Left lung (tissue), 4 donors: ENCODE measurements at regions not wholly inside any gene's neighbourhood (a gene's known extent, or its start where the extent isn't known, plus 50 kb on each side); places are given as distances from the start of the nearest gene placed in this dataset.

ENCODE experiments used
- ATAC-seq: fragments of 200-7000 bp; cut with Tn5 transposase; one replicate; pipeline ENCODE4 v1.9.1; 2020; ENCODE audit warnings: moderate library complexity
- DNase-seq, 4 donors: peaks; one replicate each; pipeline ENCODE4 v3.0.0-alpha.2; 2013 to 2020
- H3K27ac ChIP-seq, 2 donors: fragments of 200-600 bp; sonication (generic) in 1 of 2; one replicate each; pipeline versions ENCODE4 v1.5.0 to v1.8.0; 2020 to 2021
- H3K27me3 ChIP-seq, 2 donors: fragments of 200-600 bp; sonication (generic) in 1 of 2; one replicate each; pipeline versions ENCODE4 v1.5.0 to v1.8.0; 2020 to 2021
- H3K36me3 ChIP-seq, 2 donors: fragments of 200-600 bp; sonication (generic) in 1 of 2; one replicate each; pipeline versions ENCODE4 v1.5.0 to v1.8.0; 2020 to 2021
- H3K4me1 ChIP-seq, 2 donors: fragments of 200-600 bp; one replicate each; pipeline ENCODE4 v1.8.0; 2021
- H3K4me3 ChIP-seq, 2 donors: fragments of 200-600 bp; sonication (generic) in 1 of 2; one replicate each; pipeline versions ENCODE4 v1.5.0 to v1.8.0; 2020 to 2021; ENCODE audit warnings: mild to moderate bottlenecking in 1 of 2
- H3K9me3 ChIP-seq, 2 donors: fragments of 200-600 bp; sonication (generic) in 1 of 2; one replicate each; pipeline versions ENCODE4 v1.5.0 to v1.8.0; 2020 to 2021
- intact Hi-C, 2 donors: fragments of 100-400 bp; cut with DNase I; formaldehyde crosslinking; loops; one replicate each; pipeline versions ENCODE4 v1.11.2 to v1.14.2; 2022
- TF ChIP-seq, protein P1 (sequence below), 2 donors: fragments of 200-600 bp; sonication (generic) in 1 of 2; IDR thresholded peaks; one replicate each; pipeline versions ENCODE4 v1.5.0 to v1.8.0; 2021; ENCODE audit warnings: antibody characterized with exemption in 2 of 2
- donor health status: DM: no; HTN: yes; CAD: no.
- donor health status: DM: no; HTN: no; CAD: no.

DNA sequence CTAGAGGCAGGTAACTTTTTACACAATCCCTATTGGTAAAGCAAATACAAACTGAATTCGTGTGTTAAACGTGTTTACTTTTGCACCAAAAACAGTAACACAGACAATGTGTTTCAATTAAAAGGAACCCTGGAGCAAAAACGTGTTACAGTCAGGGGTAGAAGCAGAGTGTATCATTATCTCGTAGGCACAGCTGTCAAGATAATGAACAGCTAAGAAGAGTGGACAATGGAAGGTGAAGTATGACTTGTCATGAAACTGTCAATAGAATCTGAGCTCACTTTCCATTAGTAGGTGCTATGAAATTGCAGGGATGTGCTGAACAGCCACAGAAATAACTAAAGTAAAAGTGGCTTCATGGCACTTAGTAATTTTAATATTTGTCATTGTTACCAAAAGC is 1229.8 kb upstream of the WWC1 start:
- Histone ChIP-seq H3K27ac (no peak overlapping the region), H3K27me3 (no peaks in the 10 kb centered on the region), H3K4me3 (no peak overlapping the region), H3K9me3 (no peaks in the 10 kb centered on the region), H3K36me3 (no peaks in the 10 kb centered on the region), H3K4me1 (no peaks in the 10 kb centered on the region)
- no peak for DNase-seq
- intact Hi-C loops = no loop called here
- TF ChIP-seq, protein P1, sequence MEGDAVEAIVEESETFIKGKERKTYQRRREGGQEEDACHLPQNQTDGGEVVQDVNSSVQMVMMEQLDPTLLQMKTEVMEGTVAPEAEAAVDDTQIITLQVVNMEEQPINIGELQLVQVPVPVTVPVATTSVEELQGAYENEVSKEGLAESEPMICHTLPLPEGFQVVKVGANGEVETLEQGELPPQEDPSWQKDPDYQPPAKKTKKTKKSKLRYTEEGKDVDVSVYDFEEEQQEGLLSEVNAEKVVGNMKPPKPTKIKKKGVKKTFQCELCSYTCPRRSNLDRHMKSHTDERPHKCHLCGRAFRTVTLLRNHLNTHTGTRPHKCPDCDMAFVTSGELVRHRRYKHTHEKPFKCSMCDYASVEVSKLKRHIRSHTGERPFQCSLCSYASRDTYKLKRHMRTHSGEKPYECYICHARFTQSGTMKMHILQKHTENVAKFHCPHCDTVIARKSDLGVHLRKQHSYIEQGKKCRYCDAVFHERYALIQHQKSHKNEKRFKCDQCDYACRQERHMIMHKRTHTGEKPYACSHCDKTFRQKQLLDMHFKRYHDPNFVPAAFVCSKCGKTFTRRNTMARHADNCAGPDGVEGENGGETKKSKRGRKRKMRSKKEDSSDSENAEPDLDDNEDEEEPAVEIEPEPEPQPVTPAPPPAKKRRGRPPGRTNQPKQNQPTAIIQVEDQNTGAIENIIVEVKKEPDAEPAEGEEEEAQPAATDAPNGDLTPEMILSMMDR (IDR thresholded peaks at IDR 0.05) = no peak
- ATAC-seq = no peak

DNA sequence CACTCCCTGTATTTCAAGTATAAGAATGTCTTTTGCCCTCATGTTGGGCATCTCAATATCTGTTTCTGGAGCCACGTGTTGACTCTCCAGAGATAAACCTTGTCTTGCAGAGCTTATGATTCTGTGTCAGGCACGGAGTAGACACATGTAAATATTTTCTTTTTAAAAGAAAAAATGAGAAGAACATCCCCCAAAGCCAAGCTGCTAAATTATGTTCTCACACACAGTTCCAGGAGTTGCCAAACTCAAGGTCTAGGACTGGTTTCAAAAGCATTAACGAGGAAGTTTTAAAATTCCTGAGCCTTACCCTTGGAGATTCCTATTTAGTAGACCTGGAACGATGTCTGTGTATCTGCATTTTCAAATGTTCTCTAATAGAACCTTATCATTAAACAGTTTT is 1228.3 kb upstream of the WWC1 start:
- Histone ChIP-seq H3K9me3 (no peaks in the 10 kb centered on the region), H3K27ac (no peak overlapping the region), H3K4me1 (no peaks in the 10 kb centered on the region), H3K27me3 (no peaks in the 10 kb centered on the region), H3K36me3 (no peaks in the 10 kb centered on the region), H3K4me3 (no peak overlapping the region)
- TF ChIP-seq, protein P1 (IDR thresholded peaks at IDR 0.05) = no peak
- intact Hi-C loops = no loop called here
- no peak for DNase-seq
- no peak for ATAC-seq

DNA sequence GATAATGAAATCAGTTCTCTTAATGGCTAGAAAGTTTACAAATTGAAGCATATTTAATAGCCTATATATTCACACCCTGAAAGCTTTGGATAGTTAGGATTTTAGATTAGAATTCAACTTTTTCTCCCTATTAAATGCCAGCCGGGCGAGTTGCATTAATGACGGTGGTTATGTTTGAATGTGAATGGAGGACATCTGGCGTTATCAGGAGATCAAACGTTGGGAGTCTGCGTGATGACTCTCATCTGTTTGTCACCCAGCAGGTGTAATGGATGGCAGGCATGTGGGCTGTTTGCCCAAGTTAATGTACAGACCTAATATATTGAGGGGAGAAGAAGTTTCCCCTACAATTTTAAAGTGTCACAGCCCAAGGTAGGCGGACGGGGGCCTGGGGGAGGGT is 1227.7 kb upstream of the WWC1 start:
- Histone ChIP-seq H3K27me3 (no peaks in the 10 kb centered on the region), H3K9me3 (no peaks in the 10 kb centered on the region), H3K36me3 (no peaks in the 10 kb centered on the region), H3K27ac (no peak overlapping the region), H3K4me1 (no peaks in the 10 kb centered on the region), H3K4me3 (no peak overlapping the region)
- DNase-seq = no peak
- intact Hi-C loops = no loop called here
- no peak for ATAC-seq
- TF ChIP-seq, protein P1 (IDR thresholded peaks at IDR 0.05) = no peak

DNA sequence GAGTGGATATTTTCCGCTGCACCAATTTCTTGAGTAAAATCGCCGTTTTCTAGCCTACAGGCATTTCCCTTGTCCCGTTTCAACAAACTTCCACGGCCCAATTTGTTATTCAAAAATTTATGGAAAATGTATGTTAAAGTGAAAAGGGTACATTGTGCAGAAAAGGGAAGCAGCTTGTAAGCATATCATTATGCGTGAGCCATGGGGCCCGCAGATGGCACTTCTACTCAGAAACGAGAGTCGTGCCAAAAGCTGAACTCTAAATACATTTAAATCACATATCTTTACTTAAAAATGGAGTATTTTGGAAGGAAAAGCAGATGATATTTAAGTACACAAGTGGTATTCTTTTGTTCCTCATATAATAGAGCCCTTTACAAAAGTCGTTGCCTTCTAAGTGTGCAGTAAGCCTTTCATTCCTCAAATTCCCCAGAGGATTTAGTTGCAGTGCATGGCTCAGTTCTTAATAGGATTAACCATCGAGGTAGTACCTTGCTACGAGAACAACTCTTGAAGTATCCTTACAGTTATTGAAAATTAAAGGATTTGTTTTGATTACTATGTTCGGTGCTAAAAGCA is 1227.2 kb upstream of the WWC1 start:
- intact Hi-C loops = no loop called here
- ATAC-seq (no peak), DNase-seq (no peak)
- Histone ChIP-seq H3K27me3 (no peaks in the 10 kb centered on the region), H3K9me3 (no peaks in the 10 kb centered on the region), H3K36me3 (no peaks in the 10 kb centered on the region), H3K4me1 (no peaks in the 10 kb centered on the region), H3K27ac (no peak overlapping the region), H3K4me3 (no peak overlapping the region)
- TF ChIP-seq, protein P1 (IDR thresholded peaks at IDR 0.05) = no peak

DNA sequence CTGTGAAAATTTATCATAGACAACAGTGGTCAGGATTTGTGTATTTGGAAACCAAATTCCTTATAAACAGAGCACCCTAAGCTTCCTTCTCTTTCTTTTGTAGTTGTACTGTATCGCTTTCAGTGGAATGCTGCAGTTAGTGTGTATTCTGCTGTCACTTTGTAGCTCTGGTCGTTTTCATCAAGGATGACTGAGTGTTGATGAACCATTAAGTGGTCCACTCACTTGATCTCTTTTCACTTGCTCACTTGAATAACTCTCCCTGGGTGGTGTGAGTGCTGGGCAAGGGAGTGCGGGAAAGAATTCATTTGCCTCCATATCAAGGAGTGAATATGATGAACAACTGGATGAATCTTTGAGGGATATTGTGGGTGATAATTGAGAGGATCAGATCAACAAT is 1225.7 kb upstream of the WWC1 start:
- DNase-seq = no peak
- no peak for ATAC-seq
- Histone ChIP-seq H3K36me3 (no peaks in the 10 kb centered on the region), H3K9me3 (no peaks in the 10 kb centered on the region), H3K27me3 (no peaks in the 10 kb centered on the region), H3K4me3 (no peak overlapping the region), H3K27ac (no peak overlapping the region), H3K4me1 (no peaks in the 10 kb centered on the region)
- TF ChIP-seq, protein P1 (IDR thresholded peaks at IDR 0.05) = no peak
- intact Hi-C loops = no loop called here
